ENCODE measurements at regions not wholly inside any gene's neighbourhood (a gene's known extent, or its start where the extent isn't known, plus 50 kb on each side); places are given as distances from the start of the nearest gene placed in this dataset.

DNA sequence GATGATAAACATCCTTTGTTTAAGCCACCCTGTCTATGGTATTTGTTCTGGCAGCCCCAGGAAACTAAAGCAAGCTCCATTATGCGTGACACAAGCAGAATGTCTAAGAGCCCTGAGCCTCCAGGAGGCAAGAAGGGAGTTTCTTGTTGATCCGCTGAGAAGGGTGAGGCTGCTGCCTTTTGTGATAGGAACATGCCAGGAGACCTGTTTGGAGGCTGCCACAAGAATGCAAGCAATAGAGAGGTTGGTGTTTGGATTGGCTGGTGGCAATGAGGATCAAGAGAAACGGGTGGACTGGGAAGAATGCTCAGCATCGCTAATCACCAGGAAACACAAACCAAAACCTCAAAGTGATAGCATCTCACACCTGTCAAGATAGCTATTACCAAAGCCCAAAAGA is 104.8 kb downstream of the ASB7 start:
- no peak for DNase-seq (ENCODE audit: low read depth, low spot score)
- Mint-ChIP-seq H3K27ac (ENCODE audit: unreplicated experiment) (no peak overlapping the region), H3K4me1 (no peaks in the 10 kb centered on the region), H3K36me3 (ENCODE audit: low read depth) (peaks cover 10% of the 10 kb centered on the region), H3K4me3 (no peak overlapping the region), H3K9me3 (peaks cover 22% of the 10 kb centered on the region), H3K27me3 (ENCODE audit: low read depth) (peaks cover 3% of the 10 kb centered on the region)
- TF ChIP-seq, protein P1, sequence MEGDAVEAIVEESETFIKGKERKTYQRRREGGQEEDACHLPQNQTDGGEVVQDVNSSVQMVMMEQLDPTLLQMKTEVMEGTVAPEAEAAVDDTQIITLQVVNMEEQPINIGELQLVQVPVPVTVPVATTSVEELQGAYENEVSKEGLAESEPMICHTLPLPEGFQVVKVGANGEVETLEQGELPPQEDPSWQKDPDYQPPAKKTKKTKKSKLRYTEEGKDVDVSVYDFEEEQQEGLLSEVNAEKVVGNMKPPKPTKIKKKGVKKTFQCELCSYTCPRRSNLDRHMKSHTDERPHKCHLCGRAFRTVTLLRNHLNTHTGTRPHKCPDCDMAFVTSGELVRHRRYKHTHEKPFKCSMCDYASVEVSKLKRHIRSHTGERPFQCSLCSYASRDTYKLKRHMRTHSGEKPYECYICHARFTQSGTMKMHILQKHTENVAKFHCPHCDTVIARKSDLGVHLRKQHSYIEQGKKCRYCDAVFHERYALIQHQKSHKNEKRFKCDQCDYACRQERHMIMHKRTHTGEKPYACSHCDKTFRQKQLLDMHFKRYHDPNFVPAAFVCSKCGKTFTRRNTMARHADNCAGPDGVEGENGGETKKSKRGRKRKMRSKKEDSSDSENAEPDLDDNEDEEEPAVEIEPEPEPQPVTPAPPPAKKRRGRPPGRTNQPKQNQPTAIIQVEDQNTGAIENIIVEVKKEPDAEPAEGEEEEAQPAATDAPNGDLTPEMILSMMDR (conservative IDR thresholded peaks at IDR 0.05): no peak

DNA sequence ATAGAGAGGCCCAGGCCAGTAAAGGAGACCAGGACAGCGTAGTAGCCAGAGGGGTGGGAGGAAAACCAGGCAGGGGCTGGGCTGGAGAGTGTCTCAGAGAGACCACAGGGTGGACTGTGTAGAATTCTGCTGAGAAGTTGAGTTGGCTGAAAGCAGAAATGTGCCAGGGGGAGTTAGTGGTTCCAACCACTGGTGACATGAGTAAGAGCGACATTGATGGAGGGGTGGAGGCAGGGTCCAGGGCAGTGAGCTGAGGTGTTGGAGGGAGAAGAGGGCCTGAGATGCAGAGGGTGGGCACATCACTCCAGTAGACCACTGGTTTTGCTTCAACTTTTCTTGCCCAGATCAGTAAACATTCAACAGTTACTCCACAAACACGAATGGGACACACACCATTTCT is 106.5 kb downstream of the ASB7 start:
- Mint-ChIP-seq H3K4me1 (no peaks in the 10 kb centered on the region), H3K4me3 (no peak overlapping the region), H3K27me3 (ENCODE audit: low read depth) (peaks cover 3% of the 10 kb centered on the region), H3K9me3 (peaks cover 22% of the 10 kb centered on the region), H3K36me3 (ENCODE audit: low read depth) (peaks cover 10% of the 10 kb centered on the region), H3K27ac (ENCODE audit: unreplicated experiment) (no peak overlapping the region)
- TF ChIP-seq, protein P1 (conservative IDR thresholded peaks at IDR 0.05): no peak
- no peak for DNase-seq (ENCODE audit: low read depth, low spot score)

DNA sequence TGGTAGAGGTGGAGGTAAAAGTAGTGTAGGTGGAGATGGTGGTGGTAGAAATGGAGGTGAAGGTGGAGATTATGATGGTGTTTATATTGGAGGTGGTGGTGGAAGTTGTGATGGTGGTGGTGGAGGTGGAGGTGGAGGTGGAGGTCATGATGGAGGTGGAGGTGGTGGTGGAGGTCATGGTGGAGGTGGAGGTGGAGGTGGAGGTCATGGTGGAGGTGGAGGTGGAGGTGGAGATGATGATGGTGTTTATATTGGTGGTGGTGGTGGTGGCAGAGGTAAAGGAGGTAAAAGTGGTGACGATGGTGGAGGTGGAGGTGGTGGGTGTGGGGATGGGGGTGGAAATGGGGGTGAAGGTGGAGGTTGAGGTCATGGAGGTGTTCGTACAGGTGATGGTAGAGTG is 107.8 kb downstream of the ASB7 start:
- no peak overlapping the region for H3K4me3 Mint-ChIP-seq
- H3K36me3 Mint-ChIP-seq (ENCODE audit: low read depth): peaks cover 10% of the 10 kb centered on the region
- H3K4me1 Mint-ChIP-seq: no peaks in the 10 kb centered on the region
- peaks cover 3% of the 10 kb centered on the region for H3K27me3 Mint-ChIP-seq (ENCODE audit: low read depth)
- H3K9me3 Mint-ChIP-seq: peaks cover 18% of the 10 kb centered on the region
- TF ChIP-seq, protein P1 (conservative IDR thresholded peaks at IDR 0.05): no peak
- no peak for DNase-seq (ENCODE audit: low read depth, low spot score)
- no peak overlapping the region for H3K27ac Mint-ChIP-seq (ENCODE audit: unreplicated experiment)

DNA sequence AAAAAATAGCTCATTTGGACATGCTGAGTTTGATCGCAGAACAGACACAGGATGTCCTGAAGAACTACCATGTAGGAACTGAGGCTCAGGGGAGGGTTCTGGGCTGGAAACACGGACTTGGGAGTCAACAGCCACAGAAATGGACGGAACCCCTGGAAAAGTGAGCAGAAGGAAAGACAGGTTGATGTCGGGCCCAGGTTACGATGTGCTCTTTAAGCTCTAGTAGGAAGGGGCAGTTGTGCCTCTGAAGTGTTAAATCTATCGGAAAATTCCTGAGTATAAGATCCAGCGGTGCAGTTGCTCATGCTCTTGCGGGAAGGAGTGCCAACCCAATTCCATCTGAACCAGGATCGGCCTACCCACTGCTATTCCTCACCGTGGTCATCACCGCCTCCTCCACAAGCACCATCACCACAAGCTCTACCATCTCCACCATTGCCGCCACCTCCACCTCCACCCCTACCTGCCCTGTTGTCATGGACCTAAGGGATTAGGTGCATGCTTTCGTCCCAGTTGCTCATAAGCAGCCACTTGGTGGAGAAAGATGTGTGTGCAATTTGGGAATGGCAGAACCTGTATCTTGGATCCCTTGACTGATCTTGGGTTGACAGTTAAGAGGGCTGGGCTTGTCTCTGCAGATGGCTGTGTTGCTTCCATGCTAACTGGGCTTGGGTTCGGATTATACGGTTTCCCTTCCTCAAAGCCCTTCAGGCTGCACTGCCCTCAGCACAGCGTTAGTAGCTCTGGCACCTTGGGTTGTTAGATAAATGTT is 108.5 kb downstream of the ASB7 start:
- Mint-ChIP-seq H3K27ac (ENCODE audit: unreplicated experiment) (no peak overlapping the region), H3K4me3 (no peak overlapping the region), H3K9me3 (peaks cover 18% of the 10 kb centered on the region), H3K27me3 (ENCODE audit: low read depth) (peaks cover 3% of the 10 kb centered on the region), H3K36me3 (ENCODE audit: low read depth) (peaks cover 10% of the 10 kb centered on the region), H3K4me1 (no peaks in the 10 kb centered on the region)
- TF ChIP-seq, protein P1 (conservative IDR thresholded peaks at IDR 0.05): no peak
- DNase-seq (ENCODE audit: low read depth, low spot score): no peak

DNA sequence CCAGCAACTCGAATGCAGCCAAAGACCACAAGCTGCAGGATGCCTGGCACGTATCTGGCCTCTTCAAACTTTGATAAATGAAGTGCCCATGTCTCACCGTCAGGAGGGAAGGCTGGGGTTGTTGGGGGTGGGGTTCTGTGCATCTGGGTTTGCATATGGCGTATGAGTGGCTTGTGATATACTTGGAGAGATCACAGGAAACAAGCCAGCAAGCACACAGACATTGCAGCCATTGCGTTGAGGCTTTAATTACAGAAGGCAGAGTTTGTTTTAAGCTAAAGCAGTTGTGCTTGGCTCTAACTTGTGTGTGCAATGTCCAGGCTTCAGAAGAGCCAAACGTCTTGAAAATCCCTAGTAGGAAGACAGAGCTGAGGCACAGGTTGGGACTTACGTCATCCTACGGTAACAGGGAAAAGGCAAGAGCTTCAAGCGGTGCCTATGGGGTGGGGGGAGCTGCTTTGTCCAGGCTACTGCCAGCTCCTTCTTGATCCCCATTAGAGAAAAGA is 109.2 kb downstream of the ASB7 start:
- Mint-ChIP-seq H3K36me3 (ENCODE audit: low read depth) (peaks cover 10% of the 10 kb centered on the region), H3K27me3 (ENCODE audit: low read depth) (peaks cover 3% of the 10 kb centered on the region), H3K9me3 (peaks cover 18% of the 10 kb centered on the region), H3K4me3 (no peak overlapping the region), H3K4me1 (no peaks in the 10 kb centered on the region), H3K27ac (ENCODE audit: unreplicated experiment) (no peak overlapping the region)
- DNase-seq (ENCODE audit: low read depth, low spot score): no peak
- TF ChIP-seq, protein P1 (conservative IDR thresholded peaks at IDR 0.05): no peak

All from neural crest cell (in vitro differentiated cells).